ENCODE measurements at regions not wholly inside any gene's neighbourhood (a gene's known extent, or its start where the extent isn't known, plus 50 kb on each side); places are given as distances from the start of the nearest gene placed in this dataset.
"Not testable (repeated sequence)": the region's sequence is repeated elsewhere in the genome, so short reads cannot be mapped to it uniquely, and the experiment has no call there.

- no peak for DNase-seq
Observed at GRCh38 chr16:16887193-16887592, 508.3 kb downstream of the NPIPA7 start.

- DNase-seq, result no peak
Observed at GRCh38 chr16:16890964-16891363, 512.0 kb downstream of the NPIPA7 start.

- DNase-seq, result no peak
Observed at GRCh38 chr16:16904601-16905000, 525.7 kb downstream of the NPIPA7 start.

GRCh38 chr16:16905850-16906249, 526.9 kb downstream of the NPIPA7 start:
- no peak for DNase-seq

GRCh38 chr16:16907089-16907488, 528.1 kb downstream of the NPIPA7 start:
- no peak for DNase-seq

- no peak for DNase-seq
Observed at GRCh38 chr16:16908077-16908476, 529.1 kb downstream of the NPIPA7 start.

GRCh38 chr16:16909126-16909525, 530.2 kb downstream of the NPIPA7 start:
- DNase-seq, result no peak

- DNase-seq, result no peak
Observed at GRCh38 chr16:16910666-16911065, 531.7 kb downstream of the NPIPA7 start.

- no peak for DNase-seq
Observed at GRCh38 chr16:16915771-16916170, 536.8 kb downstream of the NPIPA7 start.

- no peak for DNase-seq
Observed at GRCh38 chr16:16917191-16917785, 538.3 kb downstream of the NPIPA7 start.

GRCh38 chr16:16923479-16923878, 544.5 kb downstream of the NPIPA7 start:
- no peak for DNase-seq

- DNase-seq, result no peak
Observed at GRCh38 chr16:16924613-16925012, 545.7 kb downstream of the NPIPA7 start.

- DNase-seq, result no peak
Observed at GRCh38 chr16:16925432-16925831, 545.3 kb downstream of the XYLT1 start.

GRCh38 chr16:16928532-16929109, 542.1 kb downstream of the XYLT1 start:
- no peak for DNase-seq

- DNase-seq, result no peak
Observed at GRCh38 chr16:16930309-16931000, 540.3 kb downstream of the XYLT1 start.

- DNase-seq, result no peak
Observed at GRCh38 chr16:16933861-16934260, 536.9 kb downstream of the XYLT1 start.

- no peak for DNase-seq
Observed at GRCh38 chr16:16934660-16935059, 536.1 kb downstream of the XYLT1 start.

- not testable (repeated sequence) for DNase-seq
Observed at GRCh38 chr16:16935909-16936308, 534.9 kb downstream of the XYLT1 start.

- no peak for DNase-seq
Observed at GRCh38 chr16:16937576-16937975, 533.2 kb downstream of the XYLT1 start.

GRCh38 chr16:16938009-16938408, 532.8 kb downstream of the XYLT1 start:
- no peak for DNase-seq

GRCh38 chr16:16938980-16939379, 531.8 kb downstream of the XYLT1 start:
- DNase-seq, result no peak

GRCh38 chr16:16940351-16940750, 530.4 kb downstream of the XYLT1 start:
- DNase-seq, result no peak

- not testable (repeated sequence) for DNase-seq
Observed at GRCh38 chr16:16942849-16943248, 527.9 kb downstream of the XYLT1 start.

- DNase-seq, result no peak
Observed at GRCh38 chr16:16945207-16945606, 525.6 kb downstream of the XYLT1 start.

Data from left hindlimb (tissue), 1 donor.